BE2C (cell line): ENCODE measurements at regions not wholly inside any gene's neighbourhood (a gene's known extent, or its start where the extent isn't known, plus 50 kb on each side); places are given as distances from the start of the nearest gene placed in this dataset.

ENCODE experiments used
- DNase-seq: peaks from one replicate; pipeline ENCODE4 v3.0.0-alpha.2; 2020
- H3K27me3 ChIP-seq: fragments of 250-450 bp; sonication (Bioruptor Pico); 2 replicates; pipeline ENCODE4 v1.5.1; 2020; ENCODE audit warnings: mild to moderate bottlenecking
- H3K36me3 ChIP-seq: fragments of 250-450 bp; sonication (Bioruptor Pico); 2 replicates; pipeline ENCODE4 v1.5.1; 2020; ENCODE audit warnings: mild to moderate bottlenecking
- H3K4me1 ChIP-seq: fragments of 250-450 bp; sonication (Bioruptor Pico); 2 replicates; pipeline ENCODE4 v1.5.1; 2020
- H3K4me3 ChIP-seq: 2 replicates; pipeline ENCODE4 v1.5.1; 2011; ENCODE audit warnings: low read depth, low read length
- H3K9me3 ChIP-seq: fragments of 250-450 bp; sonication (Bioruptor Pico); 2 replicates; pipeline ENCODE4 v1.5.1; 2020
- TF ChIP-seq, protein P1 (sequence below): IDR thresholded peaks from 2 replicates; pipeline ENCODE4 v1.5.1; 2012; ENCODE audit warnings: mild to moderate bottlenecking, low read depth, low read length

DNA sequence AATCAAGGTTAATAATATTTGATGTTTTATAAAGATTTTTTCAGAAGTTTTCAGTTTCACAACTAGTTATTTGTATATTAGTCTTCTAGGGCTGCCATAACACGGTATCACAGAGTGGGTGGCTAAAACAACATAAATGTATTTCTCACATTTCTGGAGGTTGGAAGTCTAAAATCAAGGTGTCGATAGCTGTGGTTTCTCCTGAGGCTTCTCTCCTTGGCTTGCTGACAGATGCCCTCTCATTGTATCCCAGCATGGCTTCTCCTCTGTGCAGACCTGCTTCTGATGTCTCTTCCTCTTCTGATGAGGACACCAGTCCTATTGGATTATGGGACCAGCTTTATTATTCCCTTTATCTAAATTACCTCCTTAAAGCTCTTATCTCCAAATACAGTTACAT is 1456.6 kb downstream of the STIM2 start:
- Histone ChIP-seq H3K9me3 (no peaks in the 10 kb centered on the region), H3K36me3 (no peaks in the 10 kb centered on the region), H3K4me3 (no peak overlapping the region), H3K4me1 (no peaks in the 10 kb centered on the region), H3K27me3 (no peaks in the 10 kb centered on the region)
- DNase-seq = no peak
- TF ChIP-seq, protein P1, sequence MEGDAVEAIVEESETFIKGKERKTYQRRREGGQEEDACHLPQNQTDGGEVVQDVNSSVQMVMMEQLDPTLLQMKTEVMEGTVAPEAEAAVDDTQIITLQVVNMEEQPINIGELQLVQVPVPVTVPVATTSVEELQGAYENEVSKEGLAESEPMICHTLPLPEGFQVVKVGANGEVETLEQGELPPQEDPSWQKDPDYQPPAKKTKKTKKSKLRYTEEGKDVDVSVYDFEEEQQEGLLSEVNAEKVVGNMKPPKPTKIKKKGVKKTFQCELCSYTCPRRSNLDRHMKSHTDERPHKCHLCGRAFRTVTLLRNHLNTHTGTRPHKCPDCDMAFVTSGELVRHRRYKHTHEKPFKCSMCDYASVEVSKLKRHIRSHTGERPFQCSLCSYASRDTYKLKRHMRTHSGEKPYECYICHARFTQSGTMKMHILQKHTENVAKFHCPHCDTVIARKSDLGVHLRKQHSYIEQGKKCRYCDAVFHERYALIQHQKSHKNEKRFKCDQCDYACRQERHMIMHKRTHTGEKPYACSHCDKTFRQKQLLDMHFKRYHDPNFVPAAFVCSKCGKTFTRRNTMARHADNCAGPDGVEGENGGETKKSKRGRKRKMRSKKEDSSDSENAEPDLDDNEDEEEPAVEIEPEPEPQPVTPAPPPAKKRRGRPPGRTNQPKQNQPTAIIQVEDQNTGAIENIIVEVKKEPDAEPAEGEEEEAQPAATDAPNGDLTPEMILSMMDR = no peak

DNA sequence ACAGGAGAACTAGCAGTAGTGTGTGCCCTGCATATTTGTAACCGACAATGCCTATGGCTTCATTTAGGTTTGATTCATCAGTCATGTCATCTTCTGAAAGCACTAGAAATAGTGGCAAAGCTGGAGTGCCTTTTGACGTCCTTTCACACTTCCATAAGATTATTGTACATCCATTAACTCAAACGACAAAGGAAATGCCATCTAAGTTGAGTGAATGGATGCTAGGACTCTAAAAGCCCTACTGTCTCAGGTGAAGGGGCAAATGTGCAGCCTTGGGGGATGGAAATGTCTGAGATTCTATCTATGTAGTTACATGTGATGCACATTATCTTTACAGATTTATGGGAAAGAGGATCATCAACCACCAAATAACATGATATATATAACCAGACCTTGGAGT is 1473.6 kb downstream of the STIM2 start:
- DNase-seq = no peak
- no peak overlapping the region for H3K4me3 ChIP-seq
- H3K9me3 ChIP-seq = no peaks in the 10 kb centered on the region
- H3K36me3 ChIP-seq = no peaks in the 10 kb centered on the region
- TF ChIP-seq, protein P1 = no peak
- H3K27me3 ChIP-seq = no peaks in the 10 kb centered on the region
- H3K4me1 ChIP-seq = no peaks in the 10 kb centered on the region

DNA sequence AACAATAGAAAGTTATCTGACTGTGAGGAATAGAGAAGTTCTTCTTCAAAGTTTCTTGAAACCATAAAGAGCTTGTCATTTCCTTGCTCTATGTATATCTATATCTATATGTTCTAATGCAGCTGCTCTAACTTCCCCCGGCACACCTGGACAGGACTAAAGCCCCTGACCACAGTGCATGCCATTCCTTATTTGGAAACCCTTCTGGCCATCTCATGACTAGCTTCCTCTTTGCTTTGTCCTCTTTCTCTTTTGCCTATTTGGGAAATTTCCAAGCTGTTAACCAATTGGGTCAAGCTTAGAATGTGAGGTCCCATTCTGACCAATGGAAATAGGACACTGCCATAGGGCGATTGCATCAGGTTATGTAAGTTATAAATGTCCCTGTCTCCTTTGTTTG is 1481.1 kb downstream of the STIM2 start:
- no peak overlapping the region for H3K4me3 ChIP-seq
- TF ChIP-seq, protein P1 = no peak
- no peaks in the 10 kb centered on the region for H3K27me3 ChIP-seq
- H3K9me3 ChIP-seq = no peaks in the 10 kb centered on the region
- no peaks in the 10 kb centered on the region for H3K4me1 ChIP-seq
- H3K36me3 ChIP-seq = no peaks in the 10 kb centered on the region
- no peak for DNase-seq

DNA sequence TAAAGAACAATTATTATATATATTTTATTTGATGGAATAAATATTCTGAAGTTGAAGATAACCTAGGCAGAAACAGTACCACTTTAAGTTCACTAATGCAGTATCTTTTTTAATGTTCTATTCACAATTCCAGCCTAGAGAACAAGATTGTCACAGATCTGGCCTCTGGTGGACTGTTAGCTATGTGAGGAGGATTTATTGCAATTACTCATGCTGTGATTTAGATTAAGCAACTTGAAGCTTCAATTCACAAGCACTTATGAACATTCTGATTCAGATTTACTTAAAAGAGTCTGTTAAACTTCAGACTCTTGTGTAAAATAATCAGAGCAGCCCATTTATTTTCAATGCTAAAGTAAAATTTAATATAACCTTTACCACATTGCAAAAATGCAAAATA is 1489.8 kb downstream of the STIM2 start:
- no peak for DNase-seq
- no peaks in the 10 kb centered on the region for H3K27me3 ChIP-seq
- no peaks in the 10 kb centered on the region; the same call in 1 of the 2 replicates for H3K9me3 ChIP-seq
- H3K4me1 ChIP-seq = no peaks in the 10 kb centered on the region
- no peaks in the 10 kb centered on the region for H3K36me3 ChIP-seq
- H3K4me3 ChIP-seq = no peak overlapping the region
- TF ChIP-seq, protein P1 = no peak

DNA sequence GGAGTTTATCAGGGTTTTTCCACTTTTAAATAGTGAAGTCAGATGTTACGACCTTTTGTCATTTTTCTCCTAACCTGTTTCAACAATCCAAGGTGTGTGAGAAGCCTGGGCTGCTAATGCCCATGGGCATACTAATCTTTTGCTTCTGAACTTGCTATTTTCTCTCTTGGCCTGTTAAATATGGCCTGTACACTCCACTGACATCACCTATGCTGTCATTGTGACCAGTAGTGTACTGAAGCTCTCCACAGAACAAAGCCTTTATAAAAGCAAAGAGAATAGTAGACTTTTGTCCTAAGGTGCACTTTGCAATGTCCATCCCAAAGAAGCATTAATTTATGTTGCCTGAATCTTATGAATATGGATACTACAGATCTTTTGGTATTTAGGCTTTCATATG is 1490.5 kb downstream of the STIM2 start:
- Histone ChIP-seq H3K4me3 (no peak overlapping the region), H3K36me3 (no peaks in the 10 kb centered on the region), H3K27me3 (no peaks in the 10 kb centered on the region), H3K9me3 (no peaks in the 10 kb centered on the region; the same call in 1 of the 2 replicates), H3K4me1 (no peaks in the 10 kb centered on the region)
- TF ChIP-seq, protein P1 = no peak
- no peak for DNase-seq

DNA sequence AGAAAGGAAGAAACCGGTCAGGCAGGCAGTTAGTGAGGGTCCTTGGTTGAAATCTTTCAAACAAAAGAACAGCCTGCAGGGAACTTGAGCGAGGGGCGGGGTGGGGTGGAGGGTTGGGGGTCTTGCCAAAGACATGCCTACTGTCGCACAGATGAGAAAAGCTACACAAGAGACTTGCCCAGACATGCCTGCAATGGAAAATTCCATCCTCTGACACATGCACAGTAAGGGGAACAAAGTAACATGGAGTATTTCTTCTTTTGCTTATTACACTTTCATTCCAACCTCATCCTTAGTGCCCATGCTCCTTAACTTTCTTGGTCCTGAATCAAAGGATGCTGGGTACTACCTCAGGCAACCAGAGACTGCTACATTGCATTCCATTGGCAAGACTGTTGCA is 1491.2 kb downstream of the STIM2 start:
- no peak for DNase-seq
- H3K9me3 ChIP-seq = no peaks in the 10 kb centered on the region; the same call in 1 of the 2 replicates
- TF ChIP-seq, protein P1 = no peak
- no peak overlapping the region for H3K4me3 ChIP-seq
- no peaks in the 10 kb centered on the region for H3K27me3 ChIP-seq
- no peaks in the 10 kb centered on the region for H3K36me3 ChIP-seq
- H3K4me1 ChIP-seq = no peaks in the 10 kb centered on the region
